ENCODE measurements at regions not wholly inside any gene's neighbourhood (a gene's known extent, or its start where the extent isn't known, plus 50 kb on each side); places are given as distances from the start of the nearest gene placed in this dataset.

GRCh38 chr5:58151414-58151813, 308.5 kb downstream of the PLK2 start:
- TF ChIP-seq EZH2 (optimal IDR thresholded peaks at IDR 0.05; ENCODE audit: low read depth, low read length), result no peak
- no peak for TF ChIP-seq EZH2phosphoT487 (IDR thresholded peaks at IDR 0.05; ENCODE audit: low read length)
- TF ChIP-seq, protein P1, sequence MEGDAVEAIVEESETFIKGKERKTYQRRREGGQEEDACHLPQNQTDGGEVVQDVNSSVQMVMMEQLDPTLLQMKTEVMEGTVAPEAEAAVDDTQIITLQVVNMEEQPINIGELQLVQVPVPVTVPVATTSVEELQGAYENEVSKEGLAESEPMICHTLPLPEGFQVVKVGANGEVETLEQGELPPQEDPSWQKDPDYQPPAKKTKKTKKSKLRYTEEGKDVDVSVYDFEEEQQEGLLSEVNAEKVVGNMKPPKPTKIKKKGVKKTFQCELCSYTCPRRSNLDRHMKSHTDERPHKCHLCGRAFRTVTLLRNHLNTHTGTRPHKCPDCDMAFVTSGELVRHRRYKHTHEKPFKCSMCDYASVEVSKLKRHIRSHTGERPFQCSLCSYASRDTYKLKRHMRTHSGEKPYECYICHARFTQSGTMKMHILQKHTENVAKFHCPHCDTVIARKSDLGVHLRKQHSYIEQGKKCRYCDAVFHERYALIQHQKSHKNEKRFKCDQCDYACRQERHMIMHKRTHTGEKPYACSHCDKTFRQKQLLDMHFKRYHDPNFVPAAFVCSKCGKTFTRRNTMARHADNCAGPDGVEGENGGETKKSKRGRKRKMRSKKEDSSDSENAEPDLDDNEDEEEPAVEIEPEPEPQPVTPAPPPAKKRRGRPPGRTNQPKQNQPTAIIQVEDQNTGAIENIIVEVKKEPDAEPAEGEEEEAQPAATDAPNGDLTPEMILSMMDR (IDR thresholded peaks at IDR 0.05; ENCODE audit: low read length), result no peak

DNA sequence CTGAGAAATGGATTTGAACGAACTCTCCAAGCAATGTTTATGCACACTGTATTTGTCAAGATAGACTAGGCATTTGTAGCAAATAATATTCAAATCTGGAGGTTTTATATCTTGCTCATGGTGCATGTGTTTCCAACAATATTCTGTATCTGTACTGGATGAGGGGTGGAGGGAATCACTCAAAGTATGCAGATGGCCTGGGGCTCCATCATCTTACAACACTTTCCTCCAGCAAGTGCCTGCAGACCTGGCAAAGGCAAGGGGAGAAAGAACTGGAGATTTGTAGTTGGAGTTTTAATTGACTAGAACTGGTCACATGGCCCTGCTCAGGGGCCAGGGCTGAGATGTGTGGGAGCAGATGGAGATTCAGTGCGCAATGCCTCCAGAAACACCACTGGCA, 309.0 kb downstream of the PLK2 start:
- DNase-seq, result no peak
- Histone ChIP-seq H3K4me3 (ENCODE audit: low read length) (no peak overlapping the region), H3K4me2 (ENCODE audit: low read depth, low read length) (no peak overlapping the region), H3F3A (ENCODE audit: insufficient read depth, low read length) (no peaks in the 10 kb centered on the region), H2AFZ (ENCODE audit: low read length) (no peak overlapping the region), H3K79me2 (ENCODE audit: low read length) (no peaks in the 10 kb centered on the region), H3K27me3 (replicated peaks; ENCODE audit: insufficient read depth, low read length) (no peaks in the 10 kb centered on the region), H4K20me1 (ENCODE audit: insufficient read depth, low read length) (no peaks in the 10 kb centered on the region), H3K9ac (ENCODE audit: low read length) (no peak overlapping the region), H3K9me2 (replicated peaks; ENCODE audit: insufficient read depth, low read length) (no peaks in the 10 kb centered on the region), H3K4me1 (ENCODE audit: low read length) (no peaks in the 10 kb centered on the region), H3K27ac (ENCODE audit: low read length) (no peak overlapping the region), H3K36me3 (replicated peaks; ENCODE audit: insufficient read depth, low read length) (no peaks in the 10 kb centered on the region), H3K9me3 (replicated peaks; ENCODE audit: insufficient read depth, low read length) (no peaks in the 10 kb centered on the region)
- TF ChIP-seq EZH2 (optimal IDR thresholded peaks at IDR 0.05; ENCODE audit: low read depth, low read length) (no peak), EZH2phosphoT487 (IDR thresholded peaks at IDR 0.05; ENCODE audit: low read length) (no peak)
- TF ChIP-seq, protein P1 (IDR thresholded peaks at IDR 0.05; ENCODE audit: low read length), result no peak

More at GRCh38 chr5:58151414-58151813, 308.5 kb downstream of the PLK2 start:
- H3K9me2 ChIP-seq (replicated peaks; ENCODE audit: insufficient read depth, low read length), result no peaks in the 10 kb centered on the region
- H3K4me1 ChIP-seq (ENCODE audit: low read length), result peaks cover 4% of the 10 kb centered on the region
- H4K20me1 ChIP-seq (ENCODE audit: insufficient read depth, low read length), result no peaks in the 10 kb centered on the region
- no peaks in the 10 kb centered on the region for H3K27me3 ChIP-seq (replicated peaks; ENCODE audit: insufficient read depth, low read length)
- H3K4me2 ChIP-seq (ENCODE audit: low read depth, low read length), result no peak overlapping the region
- no peak overlapping the region for H2AFZ ChIP-seq (ENCODE audit: low read length)
- H3F3A ChIP-seq (ENCODE audit: insufficient read depth, low read length), result no peaks in the 10 kb centered on the region
- no peaks in the 10 kb centered on the region for H3K36me3 ChIP-seq (replicated peaks; ENCODE audit: insufficient read depth, low read length)
- no peak overlapping the region for H3K9ac ChIP-seq (ENCODE audit: low read length)
- no peaks in the 10 kb centered on the region for H3K79me2 ChIP-seq (ENCODE audit: low read length)
- no peaks in the 10 kb centered on the region for H3K9me3 ChIP-seq (replicated peaks; ENCODE audit: insufficient read depth, low read length)
- no peak overlapping the region for H3K27ac ChIP-seq (ENCODE audit: low read length)
- no peak for DNase-seq
- H3K4me3 ChIP-seq (ENCODE audit: low read length), result no peak overlapping the region

DNA sequence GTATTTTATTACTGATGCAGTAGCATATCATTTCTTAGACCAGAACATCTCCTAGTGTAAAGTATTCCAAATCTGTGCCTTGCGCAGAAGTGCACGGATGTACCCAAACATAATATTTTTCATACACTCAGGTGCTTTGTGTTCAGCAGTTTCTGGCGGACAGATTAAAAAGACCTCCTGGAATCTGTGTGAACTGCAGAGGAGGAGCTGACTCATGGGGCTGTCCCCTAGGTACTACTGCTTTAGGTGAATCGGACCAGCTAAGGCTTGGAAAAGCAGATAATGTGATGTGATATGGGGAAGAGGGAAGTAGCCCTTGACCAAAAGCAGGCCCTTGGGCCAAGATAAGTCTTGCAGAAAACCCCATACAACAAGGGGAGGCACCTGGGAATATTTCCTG, 310.1 kb downstream of the PLK2 start:
- H3K79me2 ChIP-seq (ENCODE audit: low read length), result no peaks in the 10 kb centered on the region
- no peaks in the 10 kb centered on the region for H4K20me1 ChIP-seq (ENCODE audit: insufficient read depth, low read length)
- no peak overlapping the region for H2AFZ ChIP-seq (ENCODE audit: low read length)
- no peak for TF ChIP-seq EZH2phosphoT487 (IDR thresholded peaks at IDR 0.05; ENCODE audit: low read length)
- TF ChIP-seq, protein P1 (IDR thresholded peaks at IDR 0.05; ENCODE audit: low read length), result no peak
- TF ChIP-seq EZH2 (optimal IDR thresholded peaks at IDR 0.05; ENCODE audit: low read depth, low read length), result no peak
- no peak overlapping the region for H3K4me3 ChIP-seq (ENCODE audit: low read length)
- no peaks in the 10 kb centered on the region for H3K4me1 ChIP-seq (ENCODE audit: low read length)
- H3K9me3 ChIP-seq (replicated peaks; ENCODE audit: insufficient read depth, low read length), result no peaks in the 10 kb centered on the region
- no peak overlapping the region for H3K9ac ChIP-seq (ENCODE audit: low read length)
- no peaks in the 10 kb centered on the region for H3K9me2 ChIP-seq (replicated peaks; ENCODE audit: insufficient read depth, low read length)
- H3K27me3 ChIP-seq (replicated peaks; ENCODE audit: insufficient read depth, low read length), result no peaks in the 10 kb centered on the region
- no peaks in the 10 kb centered on the region for H3F3A ChIP-seq (ENCODE audit: insufficient read depth, low read length)
- no peak overlapping the region for H3K4me2 ChIP-seq (ENCODE audit: low read depth, low read length)
- no peaks in the 10 kb centered on the region for H3K36me3 ChIP-seq (replicated peaks; ENCODE audit: insufficient read depth, low read length)
- no peak overlapping the region for H3K27ac ChIP-seq (ENCODE audit: low read length)
- no peak for DNase-seq

Data from MM.1S (cell line).